ENCODE measurements at regions not wholly inside any gene's neighbourhood (a gene's known extent, or its start where the extent isn't known, plus 50 kb on each side); places are given as distances from the start of the nearest gene placed in this dataset.
"Not testable (repeated sequence)": the region's sequence is repeated elsewhere in the genome, so short reads cannot be mapped to it uniquely, and the experiment has no call there.

DNA sequence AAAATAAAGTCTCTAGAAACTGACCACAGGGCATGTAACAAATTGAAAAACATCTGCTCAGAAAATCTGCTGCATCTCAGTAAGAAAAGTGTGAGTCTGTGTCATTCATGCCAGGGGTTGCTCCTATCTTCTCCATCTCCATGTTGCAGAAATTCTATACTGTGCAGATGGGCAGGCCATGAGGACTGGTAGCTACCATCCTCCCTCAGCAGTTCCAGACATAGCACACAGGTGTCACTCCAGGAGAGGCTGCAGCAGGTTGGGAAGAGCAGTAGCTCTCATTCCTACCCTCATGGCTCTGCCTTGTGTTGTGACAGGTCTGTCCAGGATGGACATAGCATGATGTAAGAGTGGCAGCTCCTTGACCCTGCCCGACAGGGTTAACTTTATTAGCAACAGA is 173.4 kb downstream of the NDUFS4 start:
- Histone ChIP-seq H3K9ac (no peak overlapping the region), H3F3A (ENCODE audit: insufficient read depth) (no peaks in the 10 kb centered on the region), H3K4me2 (ENCODE audit: unreplicated experiment) (no peak overlapping the region), H3K9me2 (ENCODE audit: insufficient read depth) (no peaks in the 10 kb centered on the region), H3K4me3 (no peak overlapping the region), H3K9me3 (ENCODE audit: low read depth) (no peaks in the 10 kb centered on the region), H3K79me2 (ENCODE audit: insufficient read depth) (no peaks in the 10 kb centered on the region), H3K4me1 (ENCODE audit: insufficient read depth) (no peaks in the 10 kb centered on the region), H4K20me1 (ENCODE audit: insufficient read depth) (no peaks in the 10 kb centered on the region), H3K27ac (no peak overlapping the region), H3K36me3 (ENCODE audit: low read depth) (no peaks in the 10 kb centered on the region), H2AFZ (no peak overlapping the region), H3K27me3 (replicated peaks; ENCODE audit: insufficient read depth) (no peaks in the 10 kb centered on the region)
- DNase-seq, result no peak
- TF ChIP-seq EZH2 (IDR thresholded peaks at IDR 0.05; ENCODE audit: insufficient read depth, poor library complexity, severe bottlenecking) (no peak), EZH2phosphoT487 (IDR thresholded peaks at IDR 0.05; ENCODE audit: insufficient read depth, low read depth) (no peak)
- 58 to 63% methylated on average over 1 of the region's 1 CpG for WGBS, 2 experiments (ENCODE audit: low coverage in 1 of 2, low lambda C conversion rate in 2 of 2, missing lambda C conversion rate in 2 of 2)
- in situ Hi-C loops (cut with MboI), result no loop called here

GRCh38 chr5:53738105-53738504 is 177.7 kb downstream of the NDUFS4 start:
- Histone ChIP-seq H3K9me2 (ENCODE audit: insufficient read depth) (no peaks in the 10 kb centered on the region), H3K4me2 (ENCODE audit: unreplicated experiment) (no peak overlapping the region), H3K9me3 (ENCODE audit: low read depth) (no peaks in the 10 kb centered on the region), H3K9ac (no peak overlapping the region), H3K4me1 (ENCODE audit: insufficient read depth) (no peaks in the 10 kb centered on the region), H3K27me3 (replicated peaks; ENCODE audit: insufficient read depth) (no peaks in the 10 kb centered on the region), H4K20me1 (ENCODE audit: insufficient read depth) (no peaks in the 10 kb centered on the region), H2AFZ (no peak overlapping the region), H3K36me3 (ENCODE audit: low read depth) (no peaks in the 10 kb centered on the region), H3K27ac (no peak overlapping the region), H3K4me3 (no peak overlapping the region), H3K79me2 (ENCODE audit: insufficient read depth) (no peaks in the 10 kb centered on the region), H3F3A (ENCODE audit: insufficient read depth) (no peaks in the 10 kb centered on the region)
- no peak for TF ChIP-seq EZH2 (IDR thresholded peaks at IDR 0.05; ENCODE audit: insufficient read depth, poor library complexity, severe bottlenecking)
- no peak for TF ChIP-seq EZH2phosphoT487 (IDR thresholded peaks at IDR 0.05; ENCODE audit: insufficient read depth, low read depth)
- no peak for DNase-seq
- in situ Hi-C loops (cut with MboI), result no loop called here
- WGBS, 2 experiments (ENCODE audit: low coverage in 1 of 2, low lambda C conversion rate in 2 of 2, missing lambda C conversion rate in 2 of 2), result 31 to 44% methylated on average over 3 of the region's 3 CpGs

- no peak overlapping the region for H3K4me3 ChIP-seq
- no peaks in the 10 kb centered on the region for H3K9me2 ChIP-seq (ENCODE audit: insufficient read depth)
- H3K4me2 ChIP-seq (ENCODE audit: unreplicated experiment), result no peak overlapping the region
- no peak overlapping the region for H3K9ac ChIP-seq
- H3F3A ChIP-seq (ENCODE audit: insufficient read depth), result no peaks in the 10 kb centered on the region
- no peak for TF ChIP-seq EZH2 (IDR thresholded peaks at IDR 0.05; ENCODE audit: insufficient read depth, poor library complexity, severe bottlenecking)
- TF ChIP-seq EZH2phosphoT487 (IDR thresholded peaks at IDR 0.05; ENCODE audit: insufficient read depth, low read depth), result no peak
- DNase-seq, result no peak
- no peaks in the 10 kb centered on the region for H4K20me1 ChIP-seq (ENCODE audit: insufficient read depth)
- WGBS, 2 experiments (ENCODE audit: low coverage in 1 of 2, low lambda C conversion rate in 2 of 2, missing lambda C conversion rate in 2 of 2), result 80 to 91% methylated on average over 4 of the region's 4 CpGs
- no peaks in the 10 kb centered on the region for H3K27me3 ChIP-seq (replicated peaks; ENCODE audit: insufficient read depth)
- H3K27ac ChIP-seq, result no peak overlapping the region
- no peaks in the 10 kb centered on the region for H3K79me2 ChIP-seq (ENCODE audit: insufficient read depth)
- no peaks in the 10 kb centered on the region for H3K4me1 ChIP-seq (ENCODE audit: insufficient read depth)
- H3K36me3 ChIP-seq (ENCODE audit: low read depth), result no peaks in the 10 kb centered on the region
- no peaks in the 10 kb centered on the region for H3K9me3 ChIP-seq (ENCODE audit: low read depth)
- in situ Hi-C loops (cut with MboI), result no loop called here
- H2AFZ ChIP-seq, result no peak overlapping the region
Measured at GRCh38 chr5:53739111-53739510, 178.7 kb downstream of the NDUFS4 start.

DNA sequence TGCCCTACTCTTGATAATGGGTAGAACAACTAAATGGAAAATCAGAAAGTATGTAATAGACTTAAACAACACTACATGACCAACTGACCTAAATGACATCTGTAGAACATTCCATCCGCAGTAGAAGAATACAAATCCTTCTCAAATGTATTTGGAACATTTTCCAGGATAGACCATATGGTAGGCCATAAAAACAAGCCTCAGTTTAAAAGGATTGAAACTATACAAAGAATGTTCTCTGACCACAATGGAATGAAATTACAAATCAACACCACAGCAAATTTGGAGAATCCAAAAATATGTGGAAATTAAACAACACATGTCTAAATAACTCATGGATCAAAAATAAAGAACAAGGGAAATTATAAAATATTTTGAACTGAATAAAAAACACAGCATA is 189.2 kb downstream of the NDUFS4 start:
- H3K27me3 ChIP-seq (replicated peaks; ENCODE audit: insufficient read depth), result no peaks in the 10 kb centered on the region
- no peaks in the 10 kb centered on the region for H3K79me2 ChIP-seq (ENCODE audit: insufficient read depth)
- no peaks in the 10 kb centered on the region for H3K36me3 ChIP-seq (ENCODE audit: low read depth)
- no peaks in the 10 kb centered on the region for H3K4me1 ChIP-seq (ENCODE audit: insufficient read depth)
- 0 out of 2 replicates have a peak, but pooled peaks cover 3% of the 10 kb centered on the region for H3K9me2 ChIP-seq (ENCODE audit: insufficient read depth)
- H3K27ac ChIP-seq, result no peak overlapping the region
- WGBS, 2 experiments (ENCODE audit: low coverage in 1 of 2, low lambda C conversion rate in 2 of 2, missing lambda C conversion rate in 2 of 2), result 19 to 38% methylated on average over 1 of the region's 1 CpG
- H3K9me3 ChIP-seq (ENCODE audit: low read depth), result no peaks in the 10 kb centered on the region
- no peaks in the 10 kb centered on the region for H4K20me1 ChIP-seq (ENCODE audit: insufficient read depth)
- H3K4me2 ChIP-seq (ENCODE audit: unreplicated experiment), result no peak overlapping the region
- peaks cover 4% of the 10 kb centered on the region; the same call in 1 of the 2 replicates for H3F3A ChIP-seq (ENCODE audit: insufficient read depth)
- H3K9ac ChIP-seq, result no peak overlapping the region
- H2AFZ ChIP-seq, result no peak overlapping the region
- no peak overlapping the region for H3K4me3 ChIP-seq
- DNase-seq, result peak; percentile 10
- in situ Hi-C loops (cut with MboI), result no loop called here
- no peak for TF ChIP-seq EZH2 (IDR thresholded peaks at IDR 0.05; ENCODE audit: insufficient read depth, poor library complexity, severe bottlenecking)
- TF ChIP-seq EZH2phosphoT487 (IDR thresholded peaks at IDR 0.05; ENCODE audit: insufficient read depth, low read depth), result no peak

DNA sequence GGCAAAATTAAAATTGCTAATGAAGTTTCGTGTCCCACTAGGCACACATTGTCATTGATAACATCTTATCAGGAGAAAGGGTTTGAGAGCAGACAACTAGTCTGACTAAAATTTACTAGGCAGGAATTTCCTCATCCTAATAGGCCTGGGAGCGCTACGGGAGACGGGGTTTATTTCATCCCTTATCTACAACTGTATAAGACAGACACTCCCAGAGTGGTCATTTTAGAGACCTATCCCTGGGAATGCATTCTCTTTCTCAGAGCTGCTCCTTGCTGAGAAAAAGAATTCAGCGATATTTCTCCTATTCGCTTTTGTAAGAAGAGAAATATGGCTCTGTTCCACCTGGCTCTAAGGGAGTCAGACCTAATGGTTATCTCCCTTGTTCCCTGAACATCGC is 191.8 kb downstream of the NDUFS4 start:
- H3K27ac ChIP-seq; H3K4me3 ChIP-seq; H3K9ac ChIP-seq; H3K79me2 ChIP-seq (ENCODE audit: insufficient read depth); H3K36me3 ChIP-seq (ENCODE audit: low read depth); in situ Hi-C loops (cut with MboI); H3F3A ChIP-seq (ENCODE audit: insufficient read depth); H3K27me3 ChIP-seq (replicated peaks; ENCODE audit: insufficient read depth); H3K4me1 ChIP-seq (ENCODE audit: insufficient read depth); H3K9me3 ChIP-seq (ENCODE audit: low read depth); H4K20me1 ChIP-seq (ENCODE audit: insufficient read depth); H2AFZ ChIP-seq; H3K9me2 ChIP-seq (ENCODE audit: insufficient read depth); H3K4me2 ChIP-seq (ENCODE audit: unreplicated experiment); DNase-seq: not testable (repeated sequence)
- whole genome bisulfite sequencing, 2 experiments (ENCODE audit: low coverage in 1 of 2, low lambda C conversion rate in 2 of 2, missing lambda C conversion rate in 2 of 2), result 77 to 78% methylated on average over 7 of the region's 7 CpGs

Data from GM23248 (cell line).